Stimulated activated naive CD4-positive, alpha-beta T cell treated with Interleukin-2 at 50 U/mL for 16 hours (primary cell): ENCODE measurements at regions not wholly inside any gene's neighbourhood (a gene's known extent, or its start where the extent isn't known, plus 50 kb on each side); places are given as distances from the start of the nearest gene placed in this dataset.
"Not testable (repeated sequence)": the region's sequence is repeated elsewhere in the genome, so short reads cannot be mapped to it uniquely, and the experiment has no call there.

Source experiments
- DNase-seq: peaks from one replicate; lab custom pipeline; 2025; lab: John Stamatoyannopoulos, UW

GRCh38 chr1:58836408-58836807 lies 52.6 kb upstream of the JUN start:
- DNase-seq: no peak

GRCh38 chr1:58837886-58838285 lies 54.0 kb upstream of the JUN start:
- DNase-seq: no peak

DNA sequence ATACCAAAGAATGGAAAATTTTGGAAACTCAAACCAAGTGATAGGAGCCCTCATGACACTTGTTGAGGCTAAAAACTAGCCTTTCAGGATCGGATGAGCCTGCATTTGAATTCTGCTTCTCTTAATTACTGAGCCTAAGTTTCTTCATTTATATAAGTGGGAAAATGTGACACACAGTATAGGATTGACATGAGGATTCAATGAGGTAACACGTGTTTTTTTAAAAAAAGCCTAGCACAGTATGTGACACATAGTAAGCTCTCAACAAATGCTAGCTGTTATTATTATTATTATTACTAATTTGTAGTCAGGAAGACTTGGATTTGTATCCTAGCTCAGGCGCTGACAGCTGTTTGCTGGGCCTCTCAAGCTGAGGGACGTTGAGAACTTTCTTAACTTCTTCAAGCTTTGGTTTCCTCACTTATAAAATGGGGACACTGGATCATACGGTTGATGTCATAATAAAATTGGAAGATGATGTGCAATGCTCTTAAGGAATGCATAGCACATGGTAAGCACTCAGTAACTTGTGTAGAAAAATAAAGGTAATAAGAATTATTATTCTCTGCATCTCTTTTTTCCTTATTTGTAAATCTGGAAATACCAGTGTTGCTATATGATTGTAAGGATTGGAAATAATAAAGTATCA lies 55.4 kb upstream of the JUN start:
- DNase-seq: no peak

DNA sequence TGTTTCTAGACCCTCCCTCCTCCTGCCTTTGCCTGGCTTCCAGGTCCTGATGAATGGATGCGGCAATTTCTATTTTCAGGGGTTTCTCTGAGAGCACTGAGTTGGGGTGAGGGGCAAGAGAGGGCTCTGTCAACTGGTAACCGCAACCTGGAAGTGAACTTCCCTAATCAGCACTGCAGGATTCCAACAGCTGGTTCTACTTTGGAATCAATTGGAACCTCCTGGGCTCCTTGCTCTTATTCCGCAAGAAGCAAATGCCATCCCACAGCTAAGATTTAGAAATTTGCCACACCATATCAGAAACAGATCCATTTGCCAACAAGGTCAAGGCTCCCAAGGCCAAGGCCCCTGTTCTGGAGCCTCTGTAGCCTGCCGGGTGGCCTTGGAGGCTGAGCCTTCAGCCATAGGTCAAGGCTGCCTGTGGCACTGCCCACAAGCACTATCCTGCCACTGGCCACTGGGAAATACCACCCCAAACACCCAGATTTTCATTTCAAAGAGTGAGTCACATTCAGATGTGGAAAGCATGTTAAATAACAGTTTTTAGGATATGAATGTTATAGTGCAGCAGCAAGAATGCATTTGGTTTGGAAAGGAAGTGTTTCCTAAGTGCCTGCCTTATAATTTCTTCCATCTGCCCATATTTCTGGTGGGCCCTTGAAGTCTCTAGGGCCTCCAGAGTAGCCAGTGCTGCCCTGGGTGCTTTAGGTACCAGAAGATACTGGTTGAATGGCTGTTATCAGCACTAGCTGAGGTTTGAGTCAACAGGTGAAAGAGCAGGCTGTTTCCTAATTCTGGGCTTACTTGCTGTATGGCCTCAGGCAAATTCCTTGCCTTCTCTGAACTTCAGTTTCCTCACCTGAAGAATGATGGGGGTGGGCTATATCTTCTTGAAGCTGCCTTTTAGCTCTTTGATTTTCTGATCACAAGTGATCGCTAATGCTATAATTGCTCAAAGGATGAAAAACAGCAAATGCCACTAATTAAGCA lies 56.3 kb upstream of the JUN start:
- DNase-seq: no peak

- no peak for DNase-seq
These were observed 57.6 kb upstream of the JUN start for GRCh38 chr1:58841455-58841854.

DNA sequence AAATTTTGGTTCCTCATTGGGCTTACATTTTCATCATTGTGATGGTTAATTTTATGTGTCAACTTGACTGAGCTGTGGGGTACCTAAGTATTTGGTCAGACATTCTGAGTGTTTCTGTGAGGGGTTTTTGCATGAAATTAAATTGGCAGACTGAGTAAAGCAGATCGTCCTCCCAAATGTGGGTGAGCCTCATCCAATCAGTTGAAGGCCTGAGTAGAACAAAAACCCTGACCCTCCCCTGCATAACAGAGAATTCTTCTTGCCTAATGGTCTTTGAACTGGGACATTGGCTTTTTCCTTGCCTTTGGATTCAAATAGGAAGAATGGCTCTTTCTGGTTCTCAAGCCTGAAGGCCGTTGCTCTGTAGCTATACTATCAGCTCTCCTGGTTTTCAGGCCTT lies 59.1 kb upstream of the JUN start:
- no peak for DNase-seq

DNA sequence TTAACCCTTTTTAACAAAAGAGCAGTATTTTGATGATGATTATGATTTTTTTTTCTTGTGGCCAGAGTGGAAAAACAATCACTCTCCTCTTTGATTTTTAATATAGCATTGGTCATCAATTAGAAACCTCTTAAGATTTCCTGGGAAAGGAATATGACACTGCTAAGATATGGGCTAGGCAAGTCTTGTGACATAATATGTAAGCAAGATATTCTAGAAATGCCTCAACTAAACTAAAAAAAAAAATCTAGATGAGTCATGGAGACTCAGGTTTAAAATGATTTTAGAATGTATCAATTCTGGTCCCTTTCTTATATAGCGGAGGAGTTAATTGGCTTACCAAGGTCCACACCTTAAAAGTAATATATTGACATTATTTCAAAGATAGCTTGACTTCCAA lies 60.3 kb upstream of the JUN start:
- DNase-seq: no peak

- no peak for DNase-seq
These were observed 62.1 kb upstream of the JUN start for GRCh38 chr1:58845942-58846341.

DNA sequence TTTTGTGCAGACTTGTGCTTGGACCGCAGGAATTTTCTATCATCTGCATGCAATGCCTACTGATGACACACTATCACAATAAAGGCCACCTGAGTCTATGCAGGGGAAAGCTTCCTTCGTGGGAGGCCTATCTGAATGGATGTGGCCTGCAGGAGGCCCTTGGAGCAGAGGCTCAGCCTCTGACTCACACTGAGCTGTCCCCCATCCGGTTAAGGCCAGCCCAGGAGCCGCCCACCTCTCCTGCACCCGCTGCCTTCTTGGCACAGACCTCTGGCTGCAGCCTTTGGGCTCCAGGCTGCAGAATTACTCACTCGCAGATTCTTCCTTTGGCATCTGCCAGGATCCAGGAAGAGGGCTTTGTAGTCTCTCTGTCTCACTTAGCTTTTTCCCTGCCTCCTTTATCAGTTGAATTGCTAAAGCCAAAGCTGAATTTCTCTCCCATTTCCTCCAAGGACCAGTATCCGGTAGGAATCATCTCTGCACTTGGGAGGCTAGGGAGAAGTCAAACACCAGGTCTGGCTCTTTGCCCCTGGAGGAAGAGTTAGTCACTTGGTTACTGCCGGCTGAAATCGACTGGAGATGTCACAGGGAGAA lies 65.1 kb upstream of the JUN start:
- no peak for DNase-seq

- no peak for DNase-seq
These were observed 65.7 kb upstream of the JUN start for GRCh38 chr1:58849551-58849950.

GRCh38 chr1:58850636-58851035 lies 66.8 kb upstream of the JUN start:
- DNase-seq: no peak

GRCh38 chr1:58852731-58853485 lies 69.1 kb upstream of the JUN start:
- no peak for DNase-seq

DNA sequence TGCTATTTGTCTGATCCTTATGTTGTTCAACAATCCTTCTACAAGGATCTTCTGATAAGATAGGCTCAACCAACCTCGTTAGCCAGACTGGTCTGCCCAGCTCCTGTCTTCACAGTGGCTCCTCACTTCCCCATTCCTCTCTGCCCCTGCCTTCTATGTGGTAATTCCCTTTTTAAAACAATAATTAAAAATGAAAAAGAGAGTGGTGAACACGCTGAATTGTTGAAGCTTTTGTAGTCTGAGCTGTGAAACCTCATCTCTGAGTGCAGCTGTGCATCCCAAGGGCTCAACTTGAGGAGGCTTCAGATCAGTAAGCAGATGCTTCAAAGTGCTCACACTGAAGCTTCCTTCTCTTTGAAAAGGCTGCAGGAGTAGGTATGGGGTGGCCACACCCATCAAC lies 70.7 kb upstream of the JUN start:
- no peak for DNase-seq

GRCh38 chr1:58855274-58856165 lies 71.7 kb upstream of the JUN start:
- no peak for DNase-seq

- not testable (repeated sequence) for DNase-seq
These were observed 72.4 kb upstream of the JUN start for GRCh38 chr1:58856281-58856680.

DNA sequence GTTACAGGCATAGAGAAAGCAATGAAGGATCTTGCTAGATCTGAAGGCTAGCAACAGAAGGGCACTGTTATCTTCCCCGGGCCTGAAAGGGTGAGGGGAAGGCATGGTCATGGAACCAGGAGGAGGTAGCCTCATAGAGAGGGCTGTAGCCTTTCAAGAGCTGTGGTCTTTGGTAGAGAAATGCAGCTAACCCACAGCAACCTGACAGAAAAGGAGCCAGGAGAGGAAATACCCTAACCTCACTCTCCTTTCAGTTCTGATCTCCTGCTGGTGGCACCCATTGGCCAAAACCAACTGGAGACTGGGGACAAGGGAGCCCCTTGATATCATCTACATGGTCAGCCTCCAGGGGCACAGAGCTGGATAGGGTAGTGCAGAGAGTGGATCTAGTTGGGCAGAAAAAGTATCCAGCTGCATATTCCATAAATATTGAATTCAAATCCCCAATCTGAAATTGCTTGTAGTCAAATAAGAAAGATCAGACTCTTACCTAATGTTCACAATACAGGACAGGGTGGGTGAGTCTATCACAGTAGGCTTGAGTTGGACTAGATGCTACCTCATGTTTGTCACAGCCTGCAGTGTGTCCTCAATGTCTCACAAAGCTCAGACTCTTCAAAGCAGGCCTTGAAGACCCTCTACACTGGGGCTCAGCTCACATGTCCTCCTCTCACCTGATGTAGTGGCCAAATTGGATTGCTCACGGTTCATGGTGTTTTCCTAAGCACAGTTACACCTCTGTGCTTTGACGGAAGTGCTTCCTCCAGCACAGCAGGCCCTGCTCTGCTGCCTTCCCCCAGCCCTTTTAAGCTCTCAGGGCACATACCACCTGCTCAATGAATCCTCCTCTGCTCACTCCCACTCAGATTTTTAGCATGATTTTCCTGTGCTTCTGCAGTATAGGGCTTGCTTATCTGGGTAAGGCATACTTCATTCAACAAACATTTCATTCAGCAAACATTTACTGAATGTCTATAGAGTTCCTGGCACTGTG lies 74.1 kb upstream of the JUN start:
- no peak for DNase-seq

GRCh38 chr1:58859769-58860485 lies 76.1 kb upstream of the JUN start:
- no peak for DNase-seq

DNA sequence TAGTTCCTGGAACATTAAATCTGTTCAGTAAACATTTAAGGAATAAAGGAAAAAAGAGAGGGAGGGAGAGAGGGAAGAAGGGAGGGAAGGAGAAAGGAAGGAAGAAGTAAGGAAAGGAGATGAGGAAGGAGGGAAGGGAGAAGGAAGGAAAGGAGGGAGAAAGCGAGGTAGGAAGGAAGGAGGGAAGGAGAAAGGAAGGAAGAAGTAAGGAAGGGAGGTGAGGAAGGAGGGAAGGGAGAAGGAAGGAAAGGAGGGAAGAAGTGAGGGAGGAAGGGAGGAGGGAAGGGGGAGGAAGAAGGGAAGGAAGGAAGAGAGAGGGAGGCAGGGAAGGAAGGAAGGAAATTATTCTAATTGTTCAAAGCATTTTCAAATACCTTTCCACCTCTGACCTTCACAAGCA lies 77.2 kb upstream of the JUN start:
- no peak for DNase-seq

DNA sequence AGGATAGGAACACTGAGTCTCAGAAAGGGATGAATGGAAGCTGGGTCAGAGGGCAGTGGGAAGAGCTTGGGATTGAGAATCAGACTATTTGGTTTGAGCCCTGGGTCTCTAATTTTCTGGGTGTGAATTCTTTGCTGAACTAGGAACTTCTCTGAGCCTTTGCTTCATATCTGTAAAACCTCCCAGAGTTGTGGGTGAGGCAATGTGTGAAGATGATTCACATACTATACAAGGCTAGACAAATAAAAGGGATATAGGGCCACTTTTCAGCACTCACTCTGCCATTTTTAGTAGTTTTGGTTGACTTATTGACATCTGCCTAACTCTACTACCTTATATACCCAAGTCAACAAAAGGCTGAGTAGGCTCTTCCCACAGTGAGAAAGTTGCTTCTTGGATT lies 77.7 kb upstream of the JUN start:
- no peak for DNase-seq
